ENCODE measurements at regions not wholly inside any gene's neighbourhood (a gene's known extent, or its start where the extent isn't known, plus 50 kb on each side); places are given as distances from the start of the nearest gene placed in this dataset.

GRCh38 chr5:92758552-92758951, 822.5 kb downstream of the NR2F1-AS1 start:
- TF ChIP-seq CTCF (conservative IDR thresholded peaks at IDR 0.05; ENCODE audit: low read length) (no peak), EZH2phosphoT487 (IDR thresholded peaks at IDR 0.05; ENCODE audit: borderline replicate concordance) (no peak)

Data from Loucy (cell line).